GM21723 (cell line): ENCODE measurements at regions not wholly inside any gene's neighbourhood (a gene's known extent, or its start where the extent isn't known, plus 50 kb on each side); places are given as distances from the start of the nearest gene placed in this dataset.
"Not testable (repeated sequence)": the region's sequence is repeated elsewhere in the genome, so short reads cannot be mapped to it uniquely, and the experiment has no call there.

ENCODE experiments used
- ATAC-seq: cut with Tn5 transposase; IDR thresholded peaks from one replicate; pipeline ENCODE4 v1.9.1; 2021; ENCODE audit warnings: mild to moderate bottlenecking, moderate library complexity; ENCODE audit not compliant: unreplicated experiment

- no peak for ATAC-seq
These were observed 156.1 kb upstream of the SRD5A2 start for GRCh38 chr2:31736695-31737454.

DNA sequence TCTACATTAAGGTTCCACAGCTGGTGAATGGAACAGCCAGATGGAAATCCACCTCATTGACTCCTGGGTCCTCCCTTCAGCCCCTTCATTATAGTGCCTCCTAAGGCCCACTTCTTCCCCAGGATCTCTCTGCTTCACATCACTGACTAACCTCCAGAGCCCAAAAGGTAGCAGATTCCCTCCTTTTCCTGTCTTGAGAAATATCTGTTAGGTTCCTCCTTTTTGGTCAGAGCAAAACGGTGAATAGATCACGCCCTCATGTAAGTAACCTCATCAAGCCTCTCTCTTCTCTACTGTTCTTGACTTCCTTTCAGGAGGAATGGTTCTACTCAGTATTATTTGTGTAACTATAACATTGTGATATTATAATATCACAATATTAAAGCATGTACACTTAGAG lies 155.0 kb upstream of the SRD5A2 start:
- no peak for ATAC-seq

DNA sequence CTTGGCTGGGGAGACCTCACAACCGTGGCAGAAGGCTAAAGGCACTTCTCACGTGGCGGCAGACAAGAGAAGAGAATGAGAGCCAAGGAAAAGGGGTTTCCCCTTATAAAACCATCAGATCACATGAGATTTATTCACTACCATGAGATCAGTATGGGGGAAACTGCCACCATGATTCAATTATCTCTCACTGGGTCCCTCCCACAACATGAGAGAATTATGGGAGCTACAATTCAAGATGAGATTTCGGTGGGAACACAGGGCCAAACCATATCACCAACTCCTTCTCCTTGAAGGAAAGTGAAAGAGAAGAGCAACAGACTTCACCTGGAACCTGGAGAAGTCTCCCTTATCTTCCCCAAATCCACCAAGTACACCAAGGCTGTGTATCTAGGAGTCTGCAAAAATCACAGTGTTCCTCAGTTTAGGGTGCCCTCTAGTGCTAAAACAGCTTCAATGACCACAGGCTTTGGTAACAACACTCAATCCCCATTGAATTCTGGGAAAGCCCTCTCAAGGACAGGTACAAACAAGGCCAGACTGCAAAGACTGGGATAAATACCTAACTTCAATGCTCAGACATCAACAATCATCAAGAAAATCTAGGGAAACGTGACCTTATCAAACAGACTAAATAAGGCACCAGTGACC lies 148.8 kb upstream of the SRD5A2 start:
- no peak for ATAC-seq

- ATAC-seq = no peak
These were observed 148.3 kb upstream of the SRD5A2 start for GRCh38 chr2:31729065-31729439.

DNA sequence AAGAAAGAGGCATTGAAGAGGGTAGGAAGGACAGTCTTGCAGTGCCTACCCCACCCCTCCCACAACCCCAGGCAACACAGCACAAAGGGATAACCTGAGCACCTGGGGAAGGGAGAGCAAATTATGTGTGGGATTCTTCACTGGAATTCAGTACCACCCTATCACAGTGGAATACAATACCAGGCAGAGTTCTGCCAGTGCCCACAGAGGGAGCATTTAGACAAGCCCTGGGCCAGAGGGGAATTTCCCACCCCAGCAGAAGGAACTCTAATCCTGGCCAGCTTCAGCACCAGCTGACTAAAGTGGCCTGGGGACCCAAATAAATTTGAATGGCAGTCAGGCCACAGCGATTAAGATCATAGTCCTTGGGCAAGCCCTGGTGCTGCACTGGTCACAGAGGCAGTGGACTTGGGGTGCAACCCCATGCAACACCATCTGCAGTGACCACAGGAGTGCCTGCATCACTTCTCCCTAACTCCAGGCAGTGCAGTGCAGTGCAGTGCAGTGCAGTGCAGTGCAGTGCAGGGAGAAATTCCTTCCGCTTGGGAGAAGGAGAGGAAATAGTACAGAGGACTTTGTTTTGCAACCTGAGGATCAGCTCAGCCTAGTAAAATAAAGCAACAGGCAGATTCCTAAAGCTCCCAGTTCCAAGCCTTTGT lies 147.8 kb upstream of the SRD5A2 start:
- ATAC-seq = no peak

- no peak for ATAC-seq
These were observed 145.7 kb upstream of the SRD5A2 start for GRCh38 chr2:31726457-31726856.

- no peak for ATAC-seq
These were observed 144.7 kb upstream of the SRD5A2 start for GRCh38 chr2:31725444-31725843.

- no peak for ATAC-seq
These were observed 131.0 kb upstream of the SRD5A2 start for GRCh38 chr2:31711737-31712136.

DNA sequence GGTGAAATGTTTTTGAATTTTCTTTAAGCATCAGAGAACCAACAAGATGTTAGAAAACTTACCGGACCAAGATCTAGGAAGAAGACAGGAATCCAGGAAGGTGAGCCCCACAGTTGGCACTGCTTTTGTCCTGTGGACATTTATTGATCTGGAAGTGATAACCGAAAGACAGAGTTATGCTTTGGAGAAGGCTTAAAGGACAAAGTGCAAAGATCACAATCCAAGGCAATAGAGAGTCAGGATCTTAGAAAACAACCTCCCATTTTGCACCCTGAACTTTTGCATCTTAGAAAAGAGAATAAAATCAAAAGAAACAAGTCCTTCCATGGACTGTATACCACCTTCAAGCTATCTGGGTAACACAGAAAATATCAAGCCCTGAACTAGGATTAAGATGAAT lies 129.4 kb upstream of the SRD5A2 start:
- no peak for ATAC-seq

DNA sequence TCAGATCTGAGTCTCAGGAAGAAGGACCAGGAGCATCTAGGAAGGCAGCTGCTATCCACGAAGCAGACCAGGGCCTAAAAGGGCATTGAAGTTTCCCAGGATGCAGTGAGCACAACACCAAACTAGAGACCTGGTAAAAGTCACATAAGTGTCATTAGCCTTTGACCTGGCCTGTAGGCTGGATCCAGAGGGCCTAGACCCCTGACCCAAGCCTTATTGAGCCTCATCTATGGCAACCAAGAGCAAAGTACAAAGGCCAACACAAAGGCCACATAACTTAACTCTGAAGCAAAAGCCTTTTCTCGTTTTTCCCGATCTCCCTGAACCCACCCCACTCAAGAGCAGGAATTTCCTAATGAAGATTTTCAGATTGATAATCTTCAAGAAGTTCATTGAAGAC lies 127.3 kb upstream of the SRD5A2 start:
- ATAC-seq = no peak

DNA sequence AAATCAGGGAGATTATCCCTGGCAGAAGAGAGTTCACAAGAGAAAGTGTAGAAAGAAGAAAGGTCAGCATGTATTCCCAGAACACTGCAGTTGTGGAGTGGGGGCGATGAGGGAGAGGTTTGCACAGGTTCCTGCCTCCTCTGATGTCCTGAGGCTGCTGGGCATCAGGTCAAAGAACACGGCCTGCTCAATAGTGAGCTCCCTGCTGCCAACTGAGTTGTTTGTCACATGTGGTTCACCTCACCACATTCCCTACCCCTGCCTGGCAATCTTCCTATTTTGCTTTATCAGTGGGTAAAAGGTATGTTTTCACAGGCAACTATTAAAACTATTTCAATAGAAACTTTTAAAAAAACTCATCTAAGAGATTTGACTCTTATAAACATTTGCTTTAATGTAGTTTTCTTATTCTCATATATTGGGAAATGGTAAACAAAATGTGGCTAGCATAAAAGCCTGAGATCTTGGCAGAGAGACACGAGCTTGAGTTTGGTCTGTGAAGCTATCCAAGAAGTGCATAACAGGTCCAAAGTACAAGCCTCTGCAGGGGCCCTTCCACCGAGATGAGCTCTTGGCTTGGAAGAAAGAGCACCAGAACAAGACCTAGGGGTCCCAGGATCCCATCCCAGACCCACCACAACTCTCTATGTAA lies 123.9 kb upstream of the SRD5A2 start:
- ATAC-seq = no peak

- ATAC-seq = no peak
These were observed 122.5 kb upstream of the SRD5A2 start for GRCh38 chr2:31703253-31703652.

- ATAC-seq = no peak
These were observed 118.0 kb upstream of the SRD5A2 start for GRCh38 chr2:31698722-31699121.

- no peak for ATAC-seq
These were observed 115.3 kb upstream of the SRD5A2 start for GRCh38 chr2:31696068-31696467.

DNA sequence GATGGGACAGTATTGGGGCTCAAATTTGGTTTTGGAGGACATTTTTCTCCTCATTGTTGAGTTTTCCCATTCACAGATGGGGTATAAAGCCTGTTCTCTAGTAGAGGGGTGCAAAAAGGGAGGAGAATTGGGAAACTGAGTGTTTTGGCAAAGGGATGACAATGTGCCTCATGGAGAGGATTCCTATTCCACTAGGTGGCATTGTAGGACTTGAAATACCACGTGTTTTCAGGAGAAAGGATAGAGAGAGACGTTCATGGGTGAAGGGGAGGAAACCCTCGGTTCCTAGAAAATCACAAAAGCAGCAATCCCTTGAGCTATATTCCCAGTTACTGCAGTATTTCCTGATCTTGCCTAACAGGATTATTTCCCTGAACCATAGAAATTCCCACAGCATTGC lies 113.7 kb upstream of the SRD5A2 start:
- no peak for ATAC-seq

- no peak for ATAC-seq
These were observed 113.1 kb upstream of the SRD5A2 start for GRCh38 chr2:31693882-31694281.

GRCh38 chr2:31688282-31688681 lies 107.5 kb upstream of the SRD5A2 start:
- no peak for ATAC-seq

DNA sequence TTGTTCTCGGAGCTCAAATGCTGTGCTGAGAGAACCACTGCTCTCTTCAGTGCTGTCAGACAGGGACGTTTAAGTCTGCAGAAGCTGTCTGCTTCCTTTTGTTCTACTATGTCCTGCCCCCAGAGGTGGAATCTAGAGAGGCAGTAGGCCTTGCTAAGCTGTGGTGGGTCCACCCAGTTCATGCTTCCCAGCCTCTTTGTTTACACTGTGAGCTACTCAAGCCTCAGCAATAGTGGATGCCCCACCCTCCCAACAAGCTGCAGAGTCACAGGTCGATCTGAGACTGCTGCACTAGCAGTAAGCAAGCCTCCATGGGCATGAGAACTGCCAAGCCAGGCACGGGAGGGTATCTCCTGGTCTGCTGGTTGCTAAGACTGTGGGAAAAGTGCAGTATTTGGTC lies 102.8 kb upstream of the SRD5A2 start:
- ATAC-seq = not testable (repeated sequence)

DNA sequence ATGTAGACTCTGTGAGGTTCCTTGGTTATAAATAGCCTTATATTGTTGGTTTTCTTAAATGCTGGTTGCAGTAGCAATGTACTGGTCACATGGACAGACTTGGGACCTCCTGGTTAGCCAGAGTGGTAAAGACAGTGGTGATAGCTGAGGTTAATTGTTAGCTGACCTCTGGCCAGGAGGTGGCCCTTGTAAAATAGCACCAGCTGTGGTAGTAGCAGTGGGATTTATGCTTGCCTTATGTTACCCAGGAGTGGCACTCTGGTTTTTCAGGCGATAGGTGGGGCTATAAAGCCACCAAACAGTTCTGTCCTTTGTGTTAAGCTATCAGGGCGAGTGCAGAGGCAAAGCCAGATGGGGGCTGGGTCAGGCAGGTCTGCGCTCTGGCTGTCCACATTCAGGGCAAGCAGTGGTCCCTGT lies 94.8 kb upstream of the SRD5A2 start:
- no peak for ATAC-seq

DNA sequence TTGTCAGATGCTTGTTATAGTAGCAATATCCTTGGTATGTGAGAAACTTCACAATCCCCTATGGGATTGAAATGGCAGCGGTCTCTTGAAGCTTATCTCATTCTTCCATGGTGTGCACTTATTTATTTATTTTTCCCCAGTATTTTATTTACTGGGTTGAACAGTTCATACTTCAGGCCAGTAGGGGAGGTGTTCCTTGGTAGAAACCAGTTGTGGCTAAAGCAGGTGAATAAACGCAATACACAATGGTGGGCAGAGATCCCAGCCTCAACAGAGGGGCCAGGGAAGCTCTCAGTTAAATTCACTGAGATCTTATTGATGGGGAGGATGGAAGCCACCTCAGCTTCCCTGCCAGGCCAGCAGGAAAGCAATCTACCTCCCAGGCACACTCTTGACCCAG lies 93.7 kb upstream of the SRD5A2 start:
- ATAC-seq = no peak

- no peak for ATAC-seq
These were observed 86.1 kb upstream of the SRD5A2 start for GRCh38 chr2:31666878-31667277.
